Activated gamma-delta T cell treated with anti-CD3 and anti-CD28 coated beads, Interleukin-2, amount 50 U/mL, for 16 hours (primary cell): ENCODE measurements at regions not wholly inside any gene's neighbourhood (a gene's known extent, or its start where the extent isn't known, plus 50 kb on each side); places are given as distances from the start of the nearest gene placed in this dataset.

Experiments
- DNase-seq: peaks from one replicate; pipeline ENCODE4 v3.0.0-alpha.2; 2020; ENCODE audit warnings: low read depth

GRCh38 chr20:17017232-17017631, 209.6 kb upstream of the PCSK2 start:
- no peak for DNase-seq

GRCh38 chr20:17021481-17021880, 205.4 kb upstream of the PCSK2 start:
- DNase-seq: no peak

GRCh38 chr20:17023036-17023435, 203.8 kb upstream of the PCSK2 start:
- DNase-seq: no peak

- no peak for DNase-seq
These were observed 203.0 kb upstream of the PCSK2 start for GRCh38 chr20:17023806-17024205.

- DNase-seq: no peak
These were observed 202.2 kb upstream of the PCSK2 start for GRCh38 chr20:17024513-17025119.

- no peak for DNase-seq
These were observed 200.5 kb upstream of the PCSK2 start for GRCh38 chr20:17026346-17026745.

- DNase-seq: no peak
These were observed 197.1 kb upstream of the PCSK2 start for GRCh38 chr20:17029698-17030097.

GRCh38 chr20:17036541-17036940, 190.3 kb upstream of the PCSK2 start:
- no peak for DNase-seq

GRCh38 chr20:17042122-17042521, 184.7 kb upstream of the PCSK2 start:
- DNase-seq: no peak

GRCh38 chr20:17043323-17043722, 183.5 kb upstream of the PCSK2 start:
- no peak for DNase-seq

- no peak for DNase-seq
These were observed 181.9 kb upstream of the PCSK2 start for GRCh38 chr20:17044891-17045290.

GRCh38 chr20:17059465-17059864, 167.4 kb upstream of the PCSK2 start:
- no peak for DNase-seq

GRCh38 chr20:17061715-17062114, 165.1 kb upstream of the PCSK2 start:
- DNase-seq: no peak

GRCh38 chr20:17062712-17063111, 164.1 kb upstream of the PCSK2 start:
- DNase-seq: no peak

- DNase-seq: no peak
These were observed 159.9 kb upstream of the PCSK2 start for GRCh38 chr20:17066902-17067301.

GRCh38 chr20:17068084-17068711, 158.6 kb upstream of the PCSK2 start:
- no peak for DNase-seq

GRCh38 chr20:17077030-17077429, 149.8 kb upstream of the PCSK2 start:
- DNase-seq: no peak

- no peak for DNase-seq
These were observed 143.1 kb upstream of the PCSK2 start for GRCh38 chr20:17083738-17084137.

- DNase-seq: no peak
These were observed 141.9 kb upstream of the PCSK2 start for GRCh38 chr20:17084909-17085308.

- DNase-seq: no peak
These were observed 133.1 kb upstream of the PCSK2 start for GRCh38 chr20:17093782-17094181.

- no peak for DNase-seq
These were observed 129.2 kb upstream of the PCSK2 start for GRCh38 chr20:17097603-17098002.

- DNase-seq: no peak
These were observed 126.3 kb upstream of the PCSK2 start for GRCh38 chr20:17100506-17100905.

- DNase-seq: no peak
These were observed 119.7 kb upstream of the PCSK2 start for GRCh38 chr20:17107127-17107526.

- no peak for DNase-seq
These were observed 117.9 kb upstream of the PCSK2 start for GRCh38 chr20:17108896-17109295.
